ENCODE measurements at regions not wholly inside any gene's neighbourhood (a gene's known extent, or its start where the extent isn't known, plus 50 kb on each side); places are given as distances from the start of the nearest gene placed in this dataset.

DNA sequence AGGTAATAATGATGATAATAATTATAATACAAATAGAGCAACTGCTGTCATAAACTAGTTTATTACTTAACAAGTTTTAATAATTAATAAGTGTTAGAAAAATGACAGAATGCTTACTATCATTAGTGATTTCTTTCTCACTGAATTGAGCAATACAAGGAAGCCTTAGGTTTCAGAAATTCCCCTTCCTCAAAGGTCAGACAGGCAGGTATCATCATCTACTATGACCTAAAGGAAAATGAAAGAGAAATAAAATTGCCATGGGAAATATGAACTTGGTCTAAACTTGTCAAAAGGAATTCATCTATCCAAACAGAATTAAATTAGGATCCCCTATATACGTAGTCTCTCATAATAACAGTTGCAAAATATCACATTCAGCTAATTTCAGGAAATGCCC, 56.3 kb upstream of the SLC7A11 start:
- TF ChIP-seq CTCF (conservative IDR thresholded peaks at IDR 0.05; ENCODE audit: low read depth, low read length) (no peak), SMC3 (IDR thresholded peaks at IDR 0.05; ENCODE audit: low read depth, low read length) (no peak), BHLHE40 (IDR thresholded peaks at IDR 0.05; ENCODE audit: low read depth, low read length) (no peak), MAFK (IDR thresholded peaks at IDR 0.05; ENCODE audit: low read depth, low read length) (no peak), RCOR1 (IDR thresholded peaks at IDR 0.05; ENCODE audit: insufficient replicate concordance, low read length) (no peak), FOS (IDR thresholded peaks at IDR 0.05; ENCODE audit: low read depth, low read length) (no peak), MXI1 (IDR thresholded peaks at IDR 0.05; ENCODE audit: borderline replicate concordance, low read depth, low read length) (no peak), MAZ (IDR thresholded peaks at IDR 0.05; ENCODE audit: borderline replicate concordance, low read depth, low read length) (no peak), POLR2A (IDR thresholded peaks at IDR 0.05; ENCODE audit: low read depth, low read length) (no peak), CEBPB (IDR thresholded peaks at IDR 0.05; ENCODE audit: low read depth, low read length) (no peak), RFX5 (IDR thresholded peaks at IDR 0.05; ENCODE audit: low read depth, low read length) (no peak), NFE2L2 (IDR thresholded peaks at IDR 0.05; ENCODE audit: low read depth, low read length) (no peak)
- TF ChIP-seq, protein P1, sequence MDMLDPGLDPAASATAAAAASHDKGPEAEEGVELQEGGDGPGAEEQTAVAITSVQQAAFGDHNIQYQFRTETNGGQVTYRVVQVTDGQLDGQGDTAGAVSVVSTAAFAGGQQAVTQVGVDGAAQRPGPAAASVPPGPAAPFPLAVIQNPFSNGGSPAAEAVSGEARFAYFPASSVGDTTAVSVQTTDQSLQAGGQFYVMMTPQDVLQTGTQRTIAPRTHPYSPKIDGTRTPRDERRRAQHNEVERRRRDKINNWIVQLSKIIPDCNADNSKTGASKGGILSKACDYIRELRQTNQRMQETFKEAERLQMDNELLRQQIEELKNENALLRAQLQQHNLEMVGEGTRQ (IDR thresholded peaks at IDR 0.05; ENCODE audit: low read depth, low read length) = no peak
